ENCODE measurements at regions not wholly inside any gene's neighbourhood (a gene's known extent, or its start where the extent isn't known, plus 50 kb on each side); places are given as distances from the start of the nearest gene placed in this dataset.

GRCh38 chr11:119483341-119483880, 60.4 kb upstream of the THY1 start:
- H3K79me2 ChIP-seq (ENCODE audit: control insufficient read depth, insufficient read depth, low read length) = no peaks in the 10 kb centered on the region
- peaks cover 7% of the 10 kb centered on the region for H3K4me1 ChIP-seq (ENCODE audit: control insufficient read depth, extremely low read depth, insufficient read depth, low read length)
- no peaks in the 10 kb centered on the region for H3K36me3 ChIP-seq (ENCODE audit: control insufficient read depth, insufficient read depth, low read length)
- no peaks in the 10 kb centered on the region for H3K9me3 ChIP-seq (ENCODE audit: control insufficient read depth, insufficient read depth, low read depth, low read length)
- H2AFZ ChIP-seq (ENCODE audit: low read length) = no peak overlapping the region
- DNase-seq (ENCODE audit: low read depth in 2 of 2) = no peak
- peaks cover 1% of the 10 kb centered on the region for H4K20me1 ChIP-seq (ENCODE audit: control insufficient read depth, extremely low read depth, insufficient read depth, low read length)
- H3K9ac ChIP-seq (ENCODE audit: insufficient read depth, low read length) = no peak overlapping the region
- H3K27ac ChIP-seq (ENCODE audit: insufficient read depth, low read length) = no peak overlapping the region
- peaks cover 16% of the 10 kb centered on the region for H3K27me3 ChIP-seq (ENCODE audit: control insufficient read depth, insufficient read depth, low read length)
- no peak for TF ChIP-seq EZH2 (IDR thresholded peaks at IDR 0.05; ENCODE audit: low read length, missing control alignments)
- TF ChIP-seq, protein P1, sequence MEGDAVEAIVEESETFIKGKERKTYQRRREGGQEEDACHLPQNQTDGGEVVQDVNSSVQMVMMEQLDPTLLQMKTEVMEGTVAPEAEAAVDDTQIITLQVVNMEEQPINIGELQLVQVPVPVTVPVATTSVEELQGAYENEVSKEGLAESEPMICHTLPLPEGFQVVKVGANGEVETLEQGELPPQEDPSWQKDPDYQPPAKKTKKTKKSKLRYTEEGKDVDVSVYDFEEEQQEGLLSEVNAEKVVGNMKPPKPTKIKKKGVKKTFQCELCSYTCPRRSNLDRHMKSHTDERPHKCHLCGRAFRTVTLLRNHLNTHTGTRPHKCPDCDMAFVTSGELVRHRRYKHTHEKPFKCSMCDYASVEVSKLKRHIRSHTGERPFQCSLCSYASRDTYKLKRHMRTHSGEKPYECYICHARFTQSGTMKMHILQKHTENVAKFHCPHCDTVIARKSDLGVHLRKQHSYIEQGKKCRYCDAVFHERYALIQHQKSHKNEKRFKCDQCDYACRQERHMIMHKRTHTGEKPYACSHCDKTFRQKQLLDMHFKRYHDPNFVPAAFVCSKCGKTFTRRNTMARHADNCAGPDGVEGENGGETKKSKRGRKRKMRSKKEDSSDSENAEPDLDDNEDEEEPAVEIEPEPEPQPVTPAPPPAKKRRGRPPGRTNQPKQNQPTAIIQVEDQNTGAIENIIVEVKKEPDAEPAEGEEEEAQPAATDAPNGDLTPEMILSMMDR (conservative IDR thresholded peaks at IDR 0.05 in 1 of 2, IDR thresholded peaks at IDR 0.05 in 1 of 2; ENCODE audit: low read depth in 1 of 2, low read length in 2 of 2) = no peak
- no peak overlapping the region for H3K4me2 ChIP-seq (ENCODE audit: extremely low read depth, insufficient read depth, low read length)
- H3K4me3 ChIP-seq (replicated peaks in 1 of 4; ENCODE audit: control extremely low read depth in 1 of 4, insufficient read depth in 1 of 4, low read depth in 3 of 4, low read length in 4 of 4) = no peak overlapping the region

- H3K27ac ChIP-seq (ENCODE audit: insufficient read depth, low read length) = no peak overlapping the region
- DNase-seq (ENCODE audit: low read depth in 2 of 2) = no peak
- H3K9me3 ChIP-seq (ENCODE audit: control insufficient read depth, insufficient read depth, low read depth, low read length) = no peaks in the 10 kb centered on the region
- H3K9ac ChIP-seq (ENCODE audit: insufficient read depth, low read length) = no peak overlapping the region
- no peak overlapping the region for H2AFZ ChIP-seq (ENCODE audit: low read length)
- H3K4me1 ChIP-seq (ENCODE audit: control insufficient read depth, extremely low read depth, insufficient read depth, low read length) = peaks cover 7% of the 10 kb centered on the region
- TF ChIP-seq, protein P1 (conservative IDR thresholded peaks at IDR 0.05 in 1 of 2, IDR thresholded peaks at IDR 0.05 in 1 of 2; ENCODE audit: low read depth in 1 of 2, low read length in 2 of 2) = no peak
- TF ChIP-seq EZH2 (IDR thresholded peaks at IDR 0.05; ENCODE audit: low read length, missing control alignments) = no peak
- H3K4me2 ChIP-seq (ENCODE audit: extremely low read depth, insufficient read depth, low read length) = no peak overlapping the region
- H4K20me1 ChIP-seq (ENCODE audit: control insufficient read depth, extremely low read depth, insufficient read depth, low read length) = peaks cover 1% of the 10 kb centered on the region
- no peaks in the 10 kb centered on the region for H3K79me2 ChIP-seq (ENCODE audit: control insufficient read depth, insufficient read depth, low read length)
- no peak overlapping the region for H3K4me3 ChIP-seq (replicated peaks in 1 of 4; ENCODE audit: control extremely low read depth in 1 of 4, insufficient read depth in 1 of 4, low read depth in 3 of 4, low read length in 4 of 4)
- peaks cover 16% of the 10 kb centered on the region for H3K27me3 ChIP-seq (ENCODE audit: control insufficient read depth, insufficient read depth, low read length)
- H3K36me3 ChIP-seq (ENCODE audit: control insufficient read depth, insufficient read depth, low read length) = no peaks in the 10 kb centered on the region
Measured at GRCh38 chr11:119482521-119483011, 59.6 kb upstream of the THY1 start.

DNA sequence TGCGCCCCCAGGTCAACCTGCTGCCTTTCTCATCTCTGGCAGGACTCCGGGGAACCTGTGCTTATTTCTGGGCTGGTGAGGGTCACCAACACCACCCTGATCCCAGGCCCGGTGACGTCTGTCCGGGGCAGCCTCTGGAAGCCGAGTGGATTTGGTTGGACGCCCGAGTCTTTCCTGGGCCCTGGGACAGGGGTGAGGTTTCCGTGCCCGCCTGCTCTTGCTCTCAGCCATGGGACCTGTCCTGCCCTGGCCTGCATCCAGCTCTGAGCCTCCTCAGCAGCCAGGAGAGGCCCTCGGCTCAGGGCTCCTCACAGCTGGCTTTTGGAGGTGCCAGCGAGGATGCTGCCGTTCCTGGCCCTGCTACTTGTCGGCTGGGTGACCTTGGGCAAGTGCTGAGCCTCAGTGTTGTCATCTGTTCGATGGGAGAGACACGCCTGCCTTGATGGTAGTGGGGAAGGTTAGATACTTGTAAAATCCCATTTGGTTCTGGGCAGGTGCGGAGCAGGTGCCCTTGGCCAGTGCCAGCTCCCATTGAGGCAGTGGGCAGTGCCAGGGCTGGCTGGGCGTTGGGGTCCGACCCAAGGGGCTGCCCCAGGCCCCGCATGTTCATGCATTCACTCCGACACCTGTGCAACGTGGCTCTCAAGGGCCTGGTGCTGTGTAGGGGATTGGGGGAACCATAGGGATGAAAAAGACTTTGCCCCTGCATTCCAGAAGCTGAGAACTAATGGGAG, 58.9 kb upstream of the THY1 start:
- Histone ChIP-seq H3K4me1 (ENCODE audit: control insufficient read depth, extremely low read depth, insufficient read depth, low read length) (peaks cover 7% of the 10 kb centered on the region), H3K9ac (ENCODE audit: insufficient read depth, low read length) (no peak overlapping the region), H4K20me1 (ENCODE audit: control insufficient read depth, extremely low read depth, insufficient read depth, low read length) (peaks cover 1% of the 10 kb centered on the region), H2AFZ (ENCODE audit: low read length) (no peak overlapping the region), H3K4me3 (replicated peaks in 1 of 4; ENCODE audit: control extremely low read depth in 1 of 4, insufficient read depth in 1 of 4, low read depth in 3 of 4, low read length in 4 of 4) (no peak overlapping the region), H3K4me2 (ENCODE audit: extremely low read depth, insufficient read depth, low read length) (no peak overlapping the region), H3K36me3 (ENCODE audit: control insufficient read depth, insufficient read depth, low read length) (no peaks in the 10 kb centered on the region), H3K79me2 (ENCODE audit: control insufficient read depth, insufficient read depth, low read length) (no peaks in the 10 kb centered on the region), H3K27me3 (ENCODE audit: control insufficient read depth, insufficient read depth, low read length) (peaks cover 14% of the 10 kb centered on the region), H3K9me3 (ENCODE audit: control insufficient read depth, insufficient read depth, low read depth, low read length) (no peaks in the 10 kb centered on the region), H3K27ac (ENCODE audit: insufficient read depth, low read length) (no peak overlapping the region)
- no peak for DNase-seq (ENCODE audit: low read depth in 2 of 2)
- TF ChIP-seq EZH2 (IDR thresholded peaks at IDR 0.05; ENCODE audit: low read length, missing control alignments) = no peak
- TF ChIP-seq, protein P1 (conservative IDR thresholded peaks at IDR 0.05 in 1 of 2, IDR thresholded peaks at IDR 0.05 in 1 of 2; ENCODE audit: low read depth in 1 of 2, low read length in 2 of 2) = no peak

Data from fibroblast of lung (primary cell).